Esophagus muscularis mucosa (tissue), 3 donors: ENCODE measurements at regions not wholly inside any gene's neighbourhood (a gene's known extent, or its start where the extent isn't known, plus 50 kb on each side); places are given as distances from the start of the nearest gene placed in this dataset.

Experiments
- CTCF ChIP-seq, 3 experiments: fragments of 200-600 bp in 2 of 3; fragments of 450-650 bp in 1 of 3; sonication (generic) in 2 of 3; IDR thresholded peaks; one replicate each; pipeline ENCODE4 v1.5.1; 2017 to 2019; ENCODE audit warnings: antibody characterized with exemption in 3 of 3, mild to moderate bottlenecking in 2 of 3, moderate library complexity in 1 of 3
- POLR2A ChIP-seq: fragments of 450-650 bp; IDR thresholded peaks from one replicate; pipeline ENCODE4 v1.6.1; 2017; ENCODE audit warnings: antibody characterized with exemption, moderate library complexity, mild to moderate bottlenecking, low read depth
- POLR2AphosphoS5 ChIP-seq, 2 donors: sonication (generic); formaldehyde crosslinking; IDR thresholded peaks; one replicate each; pipeline ENCODE4 v1.6.1; 2017; ENCODE audit warnings: antibody characterized with exemption in 2 of 2

- TF ChIP-seq CTCF (IDR thresholded peaks at IDR 0.05), result no peak
- no peak for TF ChIP-seq POLR2A
- no peak for TF ChIP-seq POLR2AphosphoS5 (IDR thresholded peaks at IDR 0.05)
Measured at GRCh38 chr13:83547043-83547442, 335.2 kb downstream of the SLITRK1 start.
